Fibroblast of the aortic adventitia (primary cell): ENCODE measurements at regions not wholly inside any gene's neighbourhood (a gene's known extent, or its start where the extent isn't known, plus 50 kb on each side); places are given as distances from the start of the nearest gene placed in this dataset.

ENCODE experiments used
- DNase-seq: peaks from one replicate; pipeline ENCODE4 v3.0.0-alpha.2; 2010; ENCODE audit warnings: low read depth
- H3K4me3 ChIP-seq: 2 replicates; pipeline ENCODE4 v1.5.1; 2011; ENCODE audit warnings: low read depth, mild to moderate bottlenecking, control low read depth, low read length, moderate library complexity
- CTCF ChIP-seq: IDR thresholded peaks from 2 replicates; pipeline ENCODE4 v1.5.1; 2011; ENCODE audit warnings: mild to moderate bottlenecking, low read length, control low read depth, inconsistent platforms; ENCODE audit not compliant: insufficient read depth

DNA sequence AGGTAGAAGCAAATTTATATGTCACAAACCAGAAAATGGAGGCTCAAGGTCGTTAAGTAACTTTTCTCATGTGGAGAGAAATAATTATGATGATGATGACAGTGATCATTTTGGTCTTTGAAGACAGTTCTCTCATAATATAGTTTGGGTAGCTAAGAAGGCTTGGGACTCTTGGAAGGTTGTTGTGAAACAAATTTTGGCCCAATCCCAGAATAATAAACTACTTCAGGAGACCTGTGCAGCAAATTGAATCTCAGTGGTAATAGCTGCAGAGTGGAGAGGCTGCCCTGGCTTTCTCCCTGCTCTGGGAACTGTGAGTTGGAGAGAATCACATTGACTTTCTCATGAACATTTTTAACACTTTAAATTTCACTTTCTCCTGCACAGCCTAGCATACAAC is 217.2 kb upstream of the BOD1L1 start:
- DNase-seq: peak; percentile 15
- H3K4me3 ChIP-seq: no peak overlapping the region
- TF ChIP-seq CTCF: no peak

- TF ChIP-seq CTCF: no peak
- H3K4me3 ChIP-seq: no peak overlapping the region
- DNase-seq: no peak
Measured at GRCh38 chr4:13849778-13850177, 222.3 kb upstream of the BOD1L1 start.

- DNase-seq: no peak
- no peak for TF ChIP-seq CTCF
Measured at GRCh38 chr4:13851085-13851940, 223.8 kb upstream of the BOD1L1 start.

GRCh38 chr4:13852411-13852810 is 224.9 kb upstream of the BOD1L1 start:
- no peak for DNase-seq
- no peak overlapping the region for H3K4me3 ChIP-seq
- no peak for TF ChIP-seq CTCF

More at GRCh38 chr4:13851085-13851940, 223.8 kb upstream of the BOD1L1 start:
- no peak overlapping the region for H3K4me3 ChIP-seq

- TF ChIP-seq CTCF: no peak
- H3K4me3 ChIP-seq: no peak overlapping the region
- DNase-seq: no peak
Measured at GRCh38 chr4:13856387-13856786, 228.9 kb upstream of the BOD1L1 start.

GRCh38 chr4:13857397-13857796 is 229.9 kb upstream of the BOD1L1 start:
- no peak for DNase-seq
- no peak for TF ChIP-seq CTCF
- H3K4me3 ChIP-seq: no peak overlapping the region

- H3K4me3 ChIP-seq: no peak overlapping the region
- DNase-seq: no peak
- TF ChIP-seq CTCF: no peak
Measured at GRCh38 chr4:13857800-13858199, 230.3 kb upstream of the BOD1L1 start.
